Breast epithelium (tissue), 4 donors: ENCODE measurements at regions not wholly inside any gene's neighbourhood (a gene's known extent, or its start where the extent isn't known, plus 50 kb on each side); places are given as distances from the start of the nearest gene placed in this dataset.

Experiments used
- DNase-seq, 2 donors: peaks; one replicate each; pipeline ENCODE4 v3.0.0-alpha.2; 2019; ENCODE audit warnings: low spot score in 2 of 2
- H3K27ac ChIP-seq, 2 donors: fragments of 200-600 bp; sonication (generic) in 1 of 2; one replicate each; pipeline ENCODE4 v1.5.1; 2016 to 2019; ENCODE audit warnings: mild to moderate bottlenecking in 1 of 2
- H3K27me3 ChIP-seq, 2 donors: fragments of 200-600 bp; sonication (generic) in 1 of 2; one replicate each; pipeline versions ENCODE4 v1.5.1 to v1.6.0; 2017 to 2019; ENCODE audit warnings: control low read depth in 1 of 2, mild to moderate bottlenecking in 1 of 2
- H3K36me3 ChIP-seq: fragments of 200-600 bp; one replicate; pipeline ENCODE4 v1.5.1; 2019
- H3K4me1 ChIP-seq, 2 donors: fragments of 200-600 bp; sonication (generic); one replicate each; pipeline ENCODE4 v1.5.1; 2016 to 2019; ENCODE audit warnings: control low read depth in 1 of 2
- H3K4me3 ChIP-seq, 3 donors: fragments of 200-600 bp; sonication (generic); 1 replicate in 2 of 3; 2 replicates in 1 of 3; pipeline ENCODE4 v1.5.1; 2016 to 2019; ENCODE audit warnings: mild to moderate bottlenecking in 3 of 3, moderate library complexity in 2 of 3
- H3K9me3 ChIP-seq, 2 donors: fragments of 200-600 bp; sonication (generic) in 1 of 2; one replicate each; pipeline ENCODE4 v1.5.1; 2016 to 2019; ENCODE audit warnings: control low read depth in 1 of 2
- POLR2A ChIP-seq: fragments of 450-650 bp; IDR thresholded peaks from one replicate; pipeline ENCODE4 v1.6.1; 2016; ENCODE audit warnings: antibody characterized with exemption, mild to moderate bottlenecking, moderate library complexity
- POLR2AphosphoS5 ChIP-seq, 3 donors: sonication (generic); formaldehyde crosslinking; IDR thresholded peaks; one replicate each; pipeline ENCODE4 v1.6.1; 2017; ENCODE audit warnings: antibody characterized with exemption in 3 of 3
- intact Hi-C: fragments of 100-400 bp; cut with DNase I; formaldehyde crosslinking; loops from one replicate; pipeline ENCODE4 v1.15.1; 2023; ENCODE audit warnings: low total_unique reads
- TF ChIP-seq, protein P1 (sequence below), 3 donors: fragments of 450-650 bp; IDR thresholded peaks; one replicate each; pipeline ENCODE4 v1.5.1; 2016 to 2017; ENCODE audit warnings: antibody characterized with exemption in 3 of 3, mild to moderate bottlenecking in 3 of 3, moderate library complexity in 3 of 3

DNA sequence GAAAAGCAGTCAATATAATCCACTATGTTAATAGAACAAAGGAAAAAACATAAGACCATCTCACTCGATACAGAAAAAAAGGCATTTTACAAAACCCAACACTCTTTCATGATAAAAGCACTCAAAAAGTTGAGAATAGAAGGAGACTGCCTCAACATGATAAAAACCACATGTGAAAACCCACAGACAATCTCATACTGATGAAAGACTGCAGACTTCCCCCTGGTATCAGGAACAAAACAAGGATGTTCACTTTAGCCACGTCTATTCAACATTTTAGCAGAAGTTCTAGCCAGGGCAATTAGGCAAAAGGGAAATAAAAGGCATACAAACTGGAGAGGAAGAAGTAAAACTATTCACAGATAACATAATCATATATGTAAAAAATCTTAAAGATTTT is 285.9 kb downstream of the EIPR1 start:
- no peaks in the 10 kb centered on the region for H3K4me1 ChIP-seq
- no peak for DNase-seq
- no peaks in the 10 kb centered on the region for H3K27me3 ChIP-seq
- TF ChIP-seq, protein P1, sequence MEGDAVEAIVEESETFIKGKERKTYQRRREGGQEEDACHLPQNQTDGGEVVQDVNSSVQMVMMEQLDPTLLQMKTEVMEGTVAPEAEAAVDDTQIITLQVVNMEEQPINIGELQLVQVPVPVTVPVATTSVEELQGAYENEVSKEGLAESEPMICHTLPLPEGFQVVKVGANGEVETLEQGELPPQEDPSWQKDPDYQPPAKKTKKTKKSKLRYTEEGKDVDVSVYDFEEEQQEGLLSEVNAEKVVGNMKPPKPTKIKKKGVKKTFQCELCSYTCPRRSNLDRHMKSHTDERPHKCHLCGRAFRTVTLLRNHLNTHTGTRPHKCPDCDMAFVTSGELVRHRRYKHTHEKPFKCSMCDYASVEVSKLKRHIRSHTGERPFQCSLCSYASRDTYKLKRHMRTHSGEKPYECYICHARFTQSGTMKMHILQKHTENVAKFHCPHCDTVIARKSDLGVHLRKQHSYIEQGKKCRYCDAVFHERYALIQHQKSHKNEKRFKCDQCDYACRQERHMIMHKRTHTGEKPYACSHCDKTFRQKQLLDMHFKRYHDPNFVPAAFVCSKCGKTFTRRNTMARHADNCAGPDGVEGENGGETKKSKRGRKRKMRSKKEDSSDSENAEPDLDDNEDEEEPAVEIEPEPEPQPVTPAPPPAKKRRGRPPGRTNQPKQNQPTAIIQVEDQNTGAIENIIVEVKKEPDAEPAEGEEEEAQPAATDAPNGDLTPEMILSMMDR (IDR thresholded peaks at IDR 0.05), result no peak
- TF ChIP-seq POLR2A (no peak), POLR2AphosphoS5 (IDR thresholded peaks at IDR 0.05) (no peak)
- H3K27ac ChIP-seq, result no peak overlapping the region
- intact Hi-C loops, result no loop called here
- no peak overlapping the region for H3K4me3 ChIP-seq
- peaks cover 14 to 23% of the 10 kb centered on the region in 2 donors for H3K9me3 ChIP-seq
- no peaks in the 10 kb centered on the region for H3K36me3 ChIP-seq

DNA sequence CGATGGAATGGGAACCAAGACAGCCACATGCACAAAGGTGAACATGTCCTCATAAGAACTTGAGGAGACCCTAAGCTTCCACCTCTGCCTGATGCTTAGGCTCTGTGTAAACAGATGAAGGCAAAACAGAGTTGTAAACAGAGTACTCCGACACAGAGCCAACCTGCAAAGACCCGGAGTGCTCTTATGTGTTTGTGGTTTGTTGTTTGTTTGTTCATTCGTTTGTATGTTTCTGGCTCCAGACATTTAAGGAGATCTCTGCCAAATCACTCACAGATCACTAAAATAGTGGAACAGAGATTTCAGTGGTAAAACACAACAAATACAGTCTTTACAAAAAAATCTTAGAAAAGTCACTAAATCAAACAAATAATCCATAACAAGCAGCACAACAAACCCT is 294.9 kb downstream of the EIPR1 start:
- Histone ChIP-seq H3K36me3 (no peaks in the 10 kb centered on the region), H3K4me1 (no peaks in the 10 kb centered on the region), H3K27me3 (no peaks in the 10 kb centered on the region), H3K9me3 (no peaks in the 10 kb centered on the region), H3K4me3 (no peak overlapping the region), H3K27ac (no peak overlapping the region)
- intact Hi-C loops, result no loop called here
- no peak for DNase-seq
- TF ChIP-seq POLR2A, result no peak
- TF ChIP-seq POLR2AphosphoS5 (IDR thresholded peaks at IDR 0.05), result no peak
- TF ChIP-seq, protein P1 (IDR thresholded peaks at IDR 0.05), result no peak

DNA sequence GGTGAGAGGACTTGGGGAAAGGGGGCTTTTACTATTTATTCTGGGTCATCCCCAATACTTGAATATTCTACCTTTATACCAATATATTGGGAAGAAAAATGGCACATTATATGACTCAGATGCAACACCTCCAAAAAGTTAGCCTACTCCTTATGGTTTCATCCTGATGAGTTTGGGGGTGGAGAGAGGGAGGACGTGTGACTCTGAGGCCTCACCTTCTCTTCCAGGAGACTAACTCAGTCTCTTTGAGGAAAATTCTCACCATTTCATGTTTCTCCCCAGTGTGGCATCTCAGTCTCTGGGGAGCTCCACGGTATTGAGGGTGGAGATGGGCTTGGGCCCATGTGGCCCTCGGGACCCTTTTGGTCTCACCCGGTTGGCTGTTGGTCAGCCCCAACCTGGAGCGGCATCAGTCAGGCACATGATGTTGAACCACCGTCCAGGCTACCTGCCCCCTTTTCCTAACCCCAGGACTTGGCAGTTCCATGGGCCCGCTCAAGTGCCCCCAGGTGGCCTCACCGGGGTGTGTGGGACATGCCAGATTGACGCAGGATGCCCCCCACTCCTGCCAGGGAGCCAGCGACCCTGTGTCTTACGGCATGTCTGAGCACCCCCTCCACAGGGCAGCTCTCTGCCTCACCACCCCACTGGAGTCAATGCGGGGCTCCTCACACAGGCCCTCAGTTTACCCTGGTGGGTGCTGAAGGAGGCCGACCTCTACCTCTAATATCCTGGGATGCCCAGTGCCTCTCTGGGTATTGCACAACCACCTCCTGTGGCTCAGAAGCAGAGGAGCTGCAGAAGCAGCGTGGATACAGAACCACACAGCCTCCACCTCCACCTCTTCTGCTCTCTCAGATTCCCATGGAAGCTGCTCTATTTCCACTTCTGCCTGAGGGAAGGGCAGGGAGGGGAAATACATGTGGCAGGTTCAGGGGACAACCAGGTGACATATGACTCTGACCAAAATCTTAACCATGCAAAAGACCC is 297.4 kb downstream of the EIPR1 start:
- no peak for DNase-seq
- H3K27me3 ChIP-seq, result no peaks in the 10 kb centered on the region
- H3K4me1 ChIP-seq, result no peaks in the 10 kb centered on the region
- H3K9me3 ChIP-seq, result no peaks in the 10 kb centered on the region
- intact Hi-C loops, result no loop called here
- H3K27ac ChIP-seq, result no peak overlapping the region
- no peak overlapping the region for H3K4me3 ChIP-seq
- no peak for TF ChIP-seq POLR2AphosphoS5 (IDR thresholded peaks at IDR 0.05)
- TF ChIP-seq, protein P1 (IDR thresholded peaks at IDR 0.05), result no peak
- no peak for TF ChIP-seq POLR2A
- no peaks in the 10 kb centered on the region for H3K36me3 ChIP-seq

DNA sequence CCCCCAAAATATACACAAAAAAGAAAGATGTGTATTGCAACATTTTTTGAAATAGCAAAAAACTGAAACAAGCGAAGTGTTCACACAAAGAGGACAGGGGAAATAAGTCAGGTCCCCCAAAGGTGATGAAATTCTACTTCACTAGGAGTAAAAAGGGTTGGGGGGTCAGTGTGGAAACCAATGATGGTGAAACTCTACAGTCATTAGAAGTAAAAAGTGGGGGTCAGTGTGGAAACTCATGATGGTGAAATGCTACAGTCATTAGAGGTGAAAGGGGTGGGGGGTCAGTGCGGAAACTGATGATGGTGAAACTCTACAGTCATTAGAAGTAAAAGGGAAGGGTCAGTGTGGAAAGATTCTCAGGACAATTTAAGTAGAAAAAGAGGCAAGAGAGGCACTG is 298.2 kb downstream of the EIPR1 start:
- DNase-seq, result no peak
- Histone ChIP-seq H3K4me3 (no peak overlapping the region), H3K27me3 (no peaks in the 10 kb centered on the region), H3K27ac (no peak overlapping the region), H3K4me1 (no peaks in the 10 kb centered on the region), H3K9me3 (no peaks in the 10 kb centered on the region), H3K36me3 (no peaks in the 10 kb centered on the region)
- intact Hi-C loops, result no loop called here
- TF ChIP-seq POLR2AphosphoS5 (IDR thresholded peaks at IDR 0.05) (no peak), POLR2A (no peak)
- TF ChIP-seq, protein P1 (IDR thresholded peaks at IDR 0.05), result no peak

DNA sequence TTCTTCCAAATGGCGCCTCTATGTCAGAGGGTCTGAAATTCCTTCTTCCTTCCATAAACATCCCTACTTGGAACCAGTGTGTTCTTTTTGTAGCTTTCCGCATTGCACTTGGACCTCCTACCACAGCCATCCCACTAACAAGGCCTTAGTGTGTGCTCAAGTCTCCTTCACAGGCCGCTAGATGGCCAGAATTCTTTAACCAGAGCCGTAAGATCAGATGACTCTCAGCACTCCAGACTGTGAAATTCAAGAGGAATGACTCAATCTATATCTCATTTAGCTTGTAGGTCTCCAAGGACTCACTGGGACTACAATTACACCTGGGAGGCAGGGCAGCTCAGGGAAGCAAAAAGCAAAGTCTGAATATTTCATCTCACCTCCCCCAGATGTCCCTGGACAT is 298.9 kb downstream of the EIPR1 start:
- intact Hi-C loops, result no loop called here
- no peaks in the 10 kb centered on the region for H3K36me3 ChIP-seq
- no peaks in the 10 kb centered on the region for H3K9me3 ChIP-seq
- no peaks in the 10 kb centered on the region for H3K4me1 ChIP-seq
- no peaks in the 10 kb centered on the region for H3K27me3 ChIP-seq
- no peak overlapping the region for H3K4me3 ChIP-seq
- no peak overlapping the region for H3K27ac ChIP-seq
- TF ChIP-seq POLR2A, result no peak
- no peak for TF ChIP-seq POLR2AphosphoS5 (IDR thresholded peaks at IDR 0.05)
- DNase-seq, result no peak
